Hippocampal formation (tissue), 2 donors: ENCODE measurements at regions not wholly inside any gene's neighbourhood (a gene's known extent, or its start where the extent isn't known, plus 50 kb on each side); places are given as distances from the start of the nearest gene placed in this dataset.
"Not testable (repeated sequence)": the region's sequence is repeated elsewhere in the genome, so short reads cannot be mapped to it uniquely, and the experiment has no call there.

ENCODE experiments used
- DNase-seq, 2 donors: peaks; one replicate each; lab custom pipeline; 2025; lab: John Stamatoyannopoulos, UW

DNA sequence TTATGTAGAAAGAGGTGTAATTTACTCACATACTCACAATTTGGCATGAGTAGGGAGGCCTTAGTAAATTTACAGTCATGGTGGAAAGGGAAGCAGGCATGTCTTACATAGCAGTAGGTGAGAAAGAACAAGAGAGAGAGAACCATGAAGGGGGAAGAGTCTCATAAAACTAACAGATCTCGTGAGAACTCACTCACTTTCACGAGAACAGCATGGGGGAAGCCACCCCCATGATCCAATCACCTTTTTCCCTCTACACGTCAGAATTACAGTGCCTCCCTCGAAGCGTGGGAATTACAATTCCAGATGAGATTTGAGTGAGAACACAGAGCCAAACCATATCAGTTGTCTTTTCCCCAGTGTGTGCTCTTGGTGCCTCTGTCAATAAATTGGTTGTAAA is 855.3 kb downstream of the TBL1XR1 start:
- DNase-seq: no peak

DNA sequence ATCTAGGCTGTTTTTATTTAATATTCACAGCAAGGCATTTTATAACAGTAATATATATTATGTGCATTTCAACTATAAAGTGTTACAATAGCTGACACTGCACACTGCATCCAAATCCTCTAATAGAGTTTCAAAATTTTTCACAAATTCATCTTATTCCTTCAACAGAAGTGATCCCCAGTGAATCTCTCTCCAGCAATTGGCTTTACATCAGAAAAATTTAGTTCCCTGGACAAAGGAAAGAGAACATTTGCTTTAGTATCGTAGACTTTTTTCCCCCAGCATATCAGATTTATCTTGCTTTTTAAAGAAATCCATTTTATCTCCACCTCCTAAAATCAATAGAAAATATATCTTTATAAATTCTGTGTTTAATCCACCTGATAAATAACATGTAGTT is 868.6 kb downstream of the TBL1XR1 start:
- DNase-seq: no peak

DNA sequence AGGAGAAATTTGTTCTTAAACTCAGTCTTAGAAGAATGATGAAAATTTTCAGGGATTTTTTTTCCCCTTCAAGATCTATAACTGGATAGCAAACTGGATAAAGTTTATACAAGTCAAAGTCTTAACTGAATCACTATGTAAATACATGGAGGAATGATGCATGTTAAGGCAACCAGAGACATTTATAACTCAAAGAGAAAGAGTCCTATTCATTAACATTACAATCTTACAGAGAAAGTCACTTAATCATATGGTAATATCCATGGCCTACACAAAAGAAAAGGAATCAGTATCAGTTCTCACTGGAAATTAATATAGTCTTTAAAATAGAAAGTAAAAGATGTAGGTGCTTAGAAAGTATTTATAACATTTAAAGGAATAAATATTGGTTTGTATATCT is 869.1 kb downstream of the TBL1XR1 start:
- DNase-seq: no peak

DNA sequence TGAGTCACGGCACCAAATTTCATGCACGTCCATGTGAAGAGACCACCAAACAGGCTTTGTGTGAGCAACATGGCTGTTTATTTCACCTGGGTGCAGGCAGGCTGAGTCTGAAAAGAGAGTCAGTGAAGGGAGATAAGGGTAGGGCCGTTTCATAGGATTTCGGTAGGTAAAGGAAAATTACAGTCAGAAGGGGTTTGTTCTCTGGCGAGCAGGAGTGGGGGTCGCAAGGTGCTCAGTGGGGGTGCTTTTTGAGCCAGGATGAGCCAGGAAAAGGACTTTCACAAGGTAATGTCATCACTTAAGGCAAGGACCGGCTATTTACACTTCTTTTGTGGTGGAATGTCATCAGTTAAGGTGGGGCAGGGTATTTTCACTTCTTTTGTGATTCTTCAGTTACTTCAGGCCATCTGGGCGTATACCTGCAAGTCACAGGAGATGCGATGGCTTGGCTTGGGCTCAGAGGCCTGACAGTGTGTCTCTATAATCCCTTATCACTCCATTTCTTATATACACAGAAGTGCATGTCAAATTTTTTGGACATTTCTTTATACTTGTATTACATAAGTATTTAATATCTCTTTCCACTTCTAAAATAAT is 870.3 kb downstream of the TBL1XR1 start:
- DNase-seq: not testable (repeated sequence)

DNA sequence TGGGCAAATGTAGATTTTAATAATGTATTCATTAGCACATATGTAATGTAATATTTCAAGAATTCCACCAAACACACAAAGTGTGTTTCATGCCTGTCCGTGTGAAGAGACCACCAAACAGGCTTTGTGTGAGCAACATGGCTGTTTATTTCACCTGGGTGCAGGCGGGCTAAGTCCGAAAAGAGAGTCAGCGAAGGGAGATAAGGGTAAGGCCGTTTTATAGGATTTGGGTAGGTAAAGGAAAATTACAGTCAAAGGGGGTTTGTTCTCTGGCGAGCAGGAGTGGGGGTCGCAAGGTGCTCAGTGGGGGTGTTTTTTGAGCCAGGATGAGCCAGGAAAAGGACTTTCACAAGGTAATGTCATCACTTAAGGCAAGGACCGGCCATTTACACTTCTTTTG is 875.8 kb downstream of the TBL1XR1 start:
- not testable (repeated sequence) for DNase-seq

DNA sequence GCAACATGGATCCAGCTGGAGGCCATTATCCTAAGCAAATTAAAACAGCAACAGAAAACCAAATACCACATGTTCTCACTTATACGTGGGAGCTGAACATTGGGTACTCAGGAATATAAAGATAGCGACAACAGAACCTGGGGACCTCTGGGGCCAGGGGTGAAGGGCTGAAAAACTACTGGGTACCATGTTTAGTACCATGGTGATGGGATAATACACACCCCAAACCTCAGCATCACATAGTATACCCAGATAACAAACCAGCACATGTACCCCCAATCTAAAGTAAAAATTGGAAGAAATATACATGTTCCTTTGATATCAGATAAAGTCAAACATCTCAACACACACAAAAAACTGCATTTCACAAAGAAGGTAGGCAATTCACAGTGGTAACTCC is 876.2 kb downstream of the TBL1XR1 start:
- no peak for DNase-seq

DNA sequence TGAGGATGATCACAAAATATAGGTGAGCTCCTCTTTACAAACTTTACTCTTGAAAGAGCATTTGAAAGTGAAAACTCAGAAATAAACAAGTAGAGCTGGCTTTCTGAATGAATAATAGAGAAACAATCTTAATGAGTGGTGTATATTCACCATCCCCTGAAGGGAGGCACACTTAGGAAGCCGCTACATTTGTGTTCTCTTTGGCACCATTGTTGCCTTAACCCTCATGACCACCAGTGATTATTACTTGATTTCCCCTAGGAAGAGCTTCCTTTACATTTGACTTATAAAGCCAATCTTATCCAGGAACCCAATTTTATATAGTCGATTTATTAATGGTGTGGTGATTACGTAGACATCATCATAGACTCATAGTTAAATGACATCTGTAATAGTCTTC is 883.9 kb downstream of the TBL1XR1 start:
- DNase-seq: no peak

DNA sequence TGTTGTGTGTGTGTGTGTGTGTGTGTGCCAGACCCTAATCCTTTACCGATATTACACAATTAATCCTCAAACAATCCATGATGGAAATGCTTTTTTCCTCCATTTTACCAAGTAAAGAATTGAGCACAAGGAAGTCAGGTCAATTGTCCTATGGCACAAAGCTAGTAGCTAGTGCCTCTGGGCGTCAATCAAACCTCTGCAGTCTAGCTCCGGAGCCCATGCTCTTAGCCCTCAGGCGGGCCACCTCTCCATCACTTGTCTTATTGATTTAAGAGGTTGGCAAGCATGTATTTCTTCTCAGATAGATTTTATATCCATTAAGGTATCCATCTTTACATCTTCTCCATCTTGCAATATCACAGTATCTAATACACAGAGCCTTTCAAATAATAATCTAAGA is 886.6 kb downstream of the TBL1XR1 start:
- DNase-seq: no peak

DNA sequence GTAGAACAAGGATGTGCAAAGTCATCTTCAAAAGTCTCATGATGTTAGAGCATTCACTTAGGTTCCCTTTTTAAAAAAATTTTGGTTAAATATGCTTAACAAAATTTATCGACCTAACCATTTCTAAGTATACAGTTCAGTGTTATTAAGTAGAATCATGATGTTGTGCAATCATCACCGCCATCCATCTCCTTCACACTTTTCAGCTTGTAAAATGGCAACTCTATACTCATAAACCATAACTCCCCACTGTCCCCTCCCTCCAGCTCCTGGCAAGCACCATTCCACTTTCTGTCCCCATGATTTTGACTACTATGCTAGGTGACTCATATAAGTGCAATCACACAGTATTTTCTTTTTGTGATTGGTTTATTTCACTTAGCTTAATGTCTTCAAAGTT is 895.0 kb downstream of the TBL1XR1 start:
- DNase-seq: no peak

DNA sequence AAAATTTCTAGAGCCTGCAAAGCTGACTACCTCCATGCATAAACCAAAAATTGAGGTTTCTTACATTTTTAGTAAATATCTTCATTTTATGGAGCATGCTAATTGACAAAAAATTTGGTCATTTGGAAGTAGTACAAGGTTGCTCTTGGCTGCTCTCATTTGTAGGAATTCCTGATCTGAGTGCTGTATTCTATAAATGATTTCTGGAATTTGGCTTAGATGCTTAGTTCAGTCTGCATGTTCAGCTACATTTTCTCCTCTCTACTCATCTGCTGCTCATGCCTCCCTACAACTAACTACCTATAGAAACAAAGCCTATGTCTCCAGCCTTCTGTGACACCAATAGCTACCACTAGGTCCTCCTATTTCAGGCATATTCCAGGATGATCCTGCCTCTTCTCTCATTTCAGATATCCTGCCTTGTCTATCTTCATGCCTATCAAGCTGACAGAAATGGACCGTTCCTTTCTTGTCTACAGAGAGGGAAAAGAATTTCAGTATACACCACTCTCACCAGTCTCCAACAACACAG is 901.1 kb downstream of the TBL1XR1 start:
- DNase-seq: no peak

DNA sequence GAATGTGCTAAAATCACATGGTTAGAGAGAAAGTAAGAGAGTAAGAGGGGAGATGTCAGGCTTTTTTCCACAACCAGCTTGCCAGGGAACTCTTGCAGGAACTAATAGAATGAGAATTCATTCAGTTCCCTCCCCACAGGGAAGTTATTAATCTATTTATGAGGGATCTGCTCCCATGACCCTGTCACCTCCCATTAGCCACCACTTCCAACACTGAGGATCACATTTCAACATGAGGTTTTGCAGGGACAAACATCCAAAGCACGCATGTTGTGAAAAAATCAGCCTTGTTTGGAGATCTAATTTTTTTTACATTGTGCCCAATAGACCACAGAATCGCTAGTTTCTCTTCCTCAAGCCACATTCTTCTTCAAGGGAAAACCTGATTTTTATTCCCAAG is 904.0 kb downstream of the TBL1XR1 start:
- no peak for DNase-seq

DNA sequence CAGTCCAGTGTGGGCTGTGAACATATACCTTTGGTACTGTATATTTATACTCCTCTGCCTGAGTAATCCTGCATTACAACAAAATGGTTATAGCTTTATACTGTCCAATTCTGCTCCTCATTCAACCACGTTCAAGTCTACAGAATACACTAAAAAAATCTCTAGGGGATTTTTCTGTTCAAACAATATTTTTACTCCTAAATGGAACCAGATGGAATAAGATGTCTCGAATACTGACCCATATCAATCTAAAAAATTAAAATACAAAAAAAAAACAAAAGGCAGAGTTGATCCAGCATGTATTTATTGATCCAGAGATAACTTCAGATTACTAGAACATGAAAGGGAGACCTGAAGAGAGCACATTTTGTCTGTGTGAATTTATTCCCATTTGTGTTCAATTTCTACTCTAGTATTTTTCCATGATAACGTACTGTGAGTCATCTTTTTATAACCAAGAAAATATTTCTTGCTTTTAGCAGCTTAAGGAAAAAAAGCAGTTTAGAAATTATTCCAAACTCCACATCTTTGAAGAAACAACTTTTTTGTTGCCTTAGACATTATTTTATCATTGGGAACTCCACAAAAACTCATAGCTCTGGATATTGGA is 910.7 kb downstream of the TBL1XR1 start:
- DNase-seq: no peak

DNA sequence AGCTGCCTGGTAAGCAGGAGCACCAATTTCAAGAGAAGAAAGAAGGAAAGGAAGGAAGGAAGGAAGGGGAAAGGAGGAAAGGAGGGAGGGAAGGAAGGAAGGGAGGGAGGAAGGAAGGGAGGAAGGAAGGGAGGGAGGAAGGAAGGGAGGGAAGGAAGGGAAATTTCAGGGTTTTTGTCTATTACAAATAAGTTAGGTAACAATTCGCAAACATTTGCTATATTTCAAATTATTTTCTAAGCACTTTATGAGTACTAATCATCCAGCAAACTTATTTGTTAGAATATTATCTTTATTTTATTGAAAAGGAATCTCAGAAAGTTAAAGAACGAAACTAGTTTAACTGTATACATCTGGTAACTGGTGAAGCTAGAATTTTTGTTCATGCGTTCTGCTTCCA is 921.7 kb downstream of the TBL1XR1 start:
- DNase-seq: no peak

DNA sequence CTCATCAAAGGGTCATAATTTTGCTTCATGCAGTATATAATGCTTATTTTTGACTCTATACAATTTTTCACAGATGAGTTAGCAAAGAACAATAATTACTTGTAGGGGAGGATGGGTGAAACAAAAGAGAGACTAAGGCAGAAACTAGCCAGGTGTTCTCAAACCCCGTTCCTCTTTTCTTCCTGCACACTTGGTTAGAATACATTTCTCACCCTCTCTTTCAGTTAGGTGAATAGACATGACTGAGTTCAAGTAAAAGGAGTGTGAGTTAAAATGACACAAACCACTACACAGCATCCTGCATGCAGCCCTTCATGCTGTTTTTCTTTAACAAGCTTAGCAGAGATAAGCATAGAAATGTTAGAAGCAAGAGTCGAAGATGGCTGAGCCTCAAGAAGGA is 922.2 kb downstream of the TBL1XR1 start:
- no peak for DNase-seq

DNA sequence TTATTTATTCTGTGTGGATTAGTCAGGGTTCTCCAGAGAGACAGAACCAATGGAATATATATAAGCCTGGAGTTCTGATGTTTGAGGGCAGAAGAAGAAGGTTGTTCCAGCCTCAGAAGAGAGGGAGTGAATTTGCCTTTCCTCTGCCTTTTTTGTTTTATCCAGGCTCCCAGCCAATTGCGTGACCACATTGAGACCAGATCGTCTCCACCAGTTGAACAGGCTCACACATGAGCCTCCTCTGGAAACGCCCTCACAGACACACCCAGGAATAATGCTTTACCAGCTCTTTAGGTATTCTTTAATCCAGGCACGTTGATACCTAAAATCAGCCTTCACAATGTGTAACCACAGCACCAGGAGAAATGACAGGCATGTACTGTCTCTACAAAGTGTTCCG is 923.1 kb downstream of the TBL1XR1 start:
- no peak for DNase-seq

DNA sequence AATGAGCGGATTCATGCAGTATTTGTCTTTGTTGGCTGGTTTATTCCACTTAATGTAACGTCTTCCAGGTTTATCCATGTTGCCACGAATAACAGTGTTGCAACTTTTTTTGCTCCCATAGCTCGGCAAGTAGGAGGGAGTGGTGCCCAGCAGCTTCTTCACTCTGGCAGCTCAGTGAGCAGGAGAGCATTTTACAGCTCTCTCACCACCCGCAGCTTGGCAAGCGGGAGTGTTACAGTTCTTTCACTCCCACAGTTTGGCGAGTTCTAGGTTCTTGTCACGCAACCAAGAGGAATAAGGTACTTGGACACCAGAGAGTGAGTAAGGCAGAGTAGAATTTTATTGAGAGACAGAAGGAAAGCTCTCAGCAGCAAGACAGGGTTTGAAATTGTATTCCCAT is 935.2 kb downstream of the TBL1XR1 start:
- no peak for DNase-seq

DNA sequence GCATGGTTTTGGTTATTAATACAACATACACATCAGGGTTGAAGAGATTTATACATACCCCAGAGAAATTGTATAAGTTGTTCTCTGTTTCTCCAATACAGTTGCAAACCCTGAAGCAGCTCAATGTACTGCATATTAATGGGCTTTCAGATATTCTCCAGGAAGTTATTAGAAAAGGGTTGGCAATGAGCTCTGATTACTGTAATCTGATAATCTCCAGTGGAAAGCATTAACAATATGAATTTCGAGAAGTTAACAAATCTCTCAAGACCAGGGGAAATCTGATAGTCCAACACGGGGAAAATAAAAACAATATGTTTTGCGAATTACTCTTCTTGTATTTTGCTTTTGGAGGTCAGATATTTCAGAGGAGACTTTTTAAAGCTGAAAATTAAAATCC is 950.1 kb downstream of the TBL1XR1 start:
- DNase-seq: no peak

DNA sequence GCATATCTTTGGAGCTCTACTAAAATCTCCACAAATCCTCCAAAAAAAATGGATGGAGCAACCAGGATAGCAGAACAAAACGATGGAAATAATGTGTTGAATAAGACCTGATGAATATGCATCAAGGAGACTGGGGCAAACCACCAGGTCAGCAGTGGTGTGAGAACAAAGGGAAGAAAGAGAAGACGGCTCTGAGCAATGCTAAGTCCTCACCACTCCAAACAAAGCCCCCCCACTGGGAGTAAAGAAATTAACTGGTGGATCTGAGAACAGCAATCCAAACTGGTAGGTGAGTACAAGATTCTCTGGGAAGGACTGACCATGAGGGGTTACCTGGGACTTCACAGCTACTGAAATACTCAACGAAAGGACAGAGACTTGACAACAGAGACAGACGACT is 977.3 kb downstream of the TBL1XR1 start:
- no peak for DNase-seq

DNA sequence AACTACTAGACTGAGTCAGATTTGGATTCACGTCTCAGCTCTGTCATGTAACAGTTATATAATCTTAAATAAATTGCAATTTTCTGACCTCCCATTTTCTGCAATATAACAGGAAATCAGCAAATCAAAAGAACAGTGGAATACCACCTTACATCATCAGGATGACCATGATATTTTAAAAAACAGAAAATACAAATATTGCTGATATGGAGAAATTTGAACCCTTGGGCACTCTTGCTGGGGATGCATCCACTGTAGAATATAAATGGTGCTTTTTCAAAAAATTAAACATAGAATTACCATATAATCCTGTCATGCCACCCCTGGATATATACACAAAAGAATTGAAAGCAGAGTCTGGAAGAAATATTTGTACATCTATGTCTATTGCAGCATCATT is 982.5 kb downstream of the TBL1XR1 start:
- no peak for DNase-seq

DNA sequence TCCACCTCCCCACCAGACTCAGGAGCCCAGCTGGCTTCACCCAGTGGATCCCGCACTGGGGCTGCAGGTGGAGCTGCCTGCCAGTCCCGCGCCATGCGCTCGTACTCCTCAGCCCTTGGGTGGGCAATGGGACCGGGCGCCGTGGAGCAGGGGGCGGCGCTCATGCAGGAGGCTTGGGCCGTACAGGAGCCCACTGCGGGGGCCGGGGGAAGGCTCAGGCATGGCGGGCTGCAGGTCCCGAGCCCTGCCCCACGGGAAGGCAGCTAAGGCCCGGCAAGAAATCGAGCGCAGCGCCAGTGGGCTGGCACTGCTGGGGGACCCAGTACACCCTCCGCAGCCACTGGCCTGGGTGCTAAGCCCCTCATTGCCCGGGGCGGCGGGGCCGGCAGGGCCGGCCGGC is 984.0 kb downstream of the TBL1XR1 start:
- DNase-seq: not testable (repeated sequence)

DNA sequence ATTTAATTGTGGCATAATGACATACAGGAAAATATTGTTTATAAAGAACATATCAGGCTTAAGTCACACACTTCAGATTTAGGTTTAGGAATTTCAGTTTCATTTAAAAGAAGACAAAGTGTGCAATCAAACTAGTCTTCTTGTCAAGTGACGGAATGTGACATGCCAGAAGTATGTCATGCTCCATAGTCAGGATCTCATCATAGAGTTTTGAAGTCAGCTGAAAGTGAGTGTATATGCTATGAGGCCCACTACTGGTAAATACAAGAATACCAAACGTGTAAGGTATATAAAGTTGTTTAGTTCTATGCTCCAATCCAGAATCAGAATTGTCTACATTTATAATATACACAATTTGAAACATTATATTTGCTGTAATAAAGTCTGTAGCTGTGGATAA is 988.4 kb downstream of the TBL1XR1 start:
- no peak for DNase-seq

DNA sequence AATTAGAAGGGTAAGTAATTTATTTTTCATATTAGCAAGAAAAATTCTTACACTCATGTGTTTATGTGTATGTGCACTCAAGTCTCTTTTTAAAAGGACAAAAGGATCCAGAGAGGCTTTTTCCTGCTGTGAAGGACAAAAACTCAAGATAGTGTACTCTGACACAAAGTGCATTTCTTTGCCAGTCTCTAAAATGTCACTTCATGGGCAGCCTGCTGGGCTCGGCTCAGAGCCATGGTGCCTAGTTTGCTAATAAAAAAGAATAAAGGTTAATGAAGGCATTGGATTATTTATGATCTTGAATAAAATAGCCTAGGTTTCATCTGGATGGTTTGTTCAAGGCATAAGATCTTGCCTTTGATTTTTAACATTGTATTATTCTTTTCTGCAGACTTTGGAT is 989.0 kb downstream of the TBL1XR1 start:
- DNase-seq: no peak

DNA sequence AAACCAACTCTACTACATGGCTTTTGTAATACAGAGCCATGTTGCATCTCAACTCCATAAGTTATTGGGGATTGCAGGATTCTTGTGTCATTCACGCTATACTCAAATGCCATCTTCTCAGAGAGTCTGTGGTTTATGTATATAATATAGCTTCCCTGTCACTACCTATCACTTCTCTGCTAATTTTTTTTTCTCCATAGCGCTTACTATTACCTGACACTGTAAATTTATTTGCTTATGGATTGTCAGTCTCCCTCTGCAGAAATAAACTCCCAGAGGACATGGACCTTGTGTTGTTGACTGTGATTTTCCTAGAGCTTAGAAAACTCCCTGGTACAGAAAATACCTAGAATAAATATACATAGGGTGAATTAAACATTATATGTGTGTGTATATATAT is 990.5 kb downstream of the TBL1XR1 start:
- no peak for DNase-seq

DNA sequence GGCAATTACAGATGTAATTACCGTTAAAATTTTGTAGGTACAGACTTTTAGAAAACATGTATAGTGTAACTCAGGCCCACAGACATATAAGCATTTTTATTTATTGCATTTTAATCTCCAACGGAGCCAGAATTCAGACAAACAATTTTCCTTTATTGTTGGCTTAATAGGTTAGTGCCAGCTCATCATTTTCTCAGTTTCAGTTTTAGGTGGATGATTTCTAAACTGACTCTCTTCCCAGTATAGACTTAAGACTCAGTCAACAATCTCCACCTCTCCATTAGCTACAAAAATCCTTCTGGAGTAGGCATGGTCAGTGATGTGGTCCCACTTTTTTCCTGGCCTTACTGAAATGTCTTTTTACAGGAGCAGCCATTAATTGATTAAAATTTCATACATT is 994.6 kb downstream of the TBL1XR1 start:
- no peak for DNase-seq
